SK-N-DZ (cell line): ENCODE measurements at regions not wholly inside any gene's neighbourhood (a gene's known extent, or its start where the extent isn't known, plus 50 kb on each side); places are given as distances from the start of the nearest gene placed in this dataset.
A peak's percentile ranks its signal among the peaks of the same experiment; 100 is the strongest.

Experiments used
- DNase-seq: peaks from one replicate; pipeline ENCODE4 v3.0.0-alpha.2; 2015; ENCODE audit warnings: low spot score

DNA sequence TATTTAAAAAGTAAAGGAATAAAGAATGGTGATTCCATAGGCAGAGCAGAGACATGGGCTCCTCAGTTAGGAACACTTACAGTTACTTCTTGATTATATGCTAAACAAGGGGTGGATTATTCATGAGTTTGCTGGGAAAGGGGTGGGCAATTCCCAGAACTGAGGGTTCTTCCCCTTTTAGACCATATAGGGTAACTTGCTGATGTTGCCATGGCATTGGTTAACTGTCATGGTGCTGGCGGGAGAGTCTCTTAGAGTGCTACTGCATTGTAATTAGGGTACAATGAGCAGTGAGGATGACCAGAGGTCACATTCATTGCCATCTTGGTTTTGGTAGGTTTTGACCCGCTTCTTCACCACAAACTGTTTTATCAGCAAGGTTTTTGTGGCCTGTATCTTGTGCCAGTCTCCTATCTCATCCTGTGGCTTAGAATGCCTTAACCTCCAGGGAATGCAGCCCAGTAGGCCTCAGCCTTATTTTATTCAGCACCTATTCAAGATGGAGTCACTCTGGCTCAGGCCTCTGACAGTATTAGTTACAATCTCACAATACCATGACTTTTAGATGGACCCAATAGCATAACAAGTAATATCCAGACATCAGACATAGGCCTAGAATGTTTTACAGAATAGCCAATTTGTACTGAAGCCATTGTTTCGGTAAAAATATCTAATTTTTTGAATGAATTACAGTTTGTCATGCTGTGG lies 106.8 kb downstream of the ZBTB18 start:
- DNase-seq, result no peak

DNA sequence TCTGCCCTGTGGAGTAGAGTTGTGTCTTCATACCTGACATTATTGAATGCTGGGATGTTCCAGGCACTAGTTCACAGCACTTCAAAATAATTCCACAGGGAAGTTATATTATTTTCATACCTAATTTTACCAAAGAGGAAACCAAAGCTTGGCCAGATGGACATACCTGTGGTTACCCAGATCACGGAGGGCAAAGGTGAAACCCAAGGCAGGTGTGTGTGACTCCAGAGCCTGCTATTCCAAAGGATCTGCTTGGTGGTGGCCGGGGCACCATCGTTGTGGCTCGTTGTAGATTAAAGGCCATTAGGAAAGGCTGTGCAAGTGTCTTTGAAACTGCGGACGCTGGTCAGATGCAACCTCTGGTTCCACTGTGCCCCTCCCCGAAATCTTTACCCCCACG lies 108.6 kb downstream of the ZBTB18 start:
- no peak for DNase-seq

DNA sequence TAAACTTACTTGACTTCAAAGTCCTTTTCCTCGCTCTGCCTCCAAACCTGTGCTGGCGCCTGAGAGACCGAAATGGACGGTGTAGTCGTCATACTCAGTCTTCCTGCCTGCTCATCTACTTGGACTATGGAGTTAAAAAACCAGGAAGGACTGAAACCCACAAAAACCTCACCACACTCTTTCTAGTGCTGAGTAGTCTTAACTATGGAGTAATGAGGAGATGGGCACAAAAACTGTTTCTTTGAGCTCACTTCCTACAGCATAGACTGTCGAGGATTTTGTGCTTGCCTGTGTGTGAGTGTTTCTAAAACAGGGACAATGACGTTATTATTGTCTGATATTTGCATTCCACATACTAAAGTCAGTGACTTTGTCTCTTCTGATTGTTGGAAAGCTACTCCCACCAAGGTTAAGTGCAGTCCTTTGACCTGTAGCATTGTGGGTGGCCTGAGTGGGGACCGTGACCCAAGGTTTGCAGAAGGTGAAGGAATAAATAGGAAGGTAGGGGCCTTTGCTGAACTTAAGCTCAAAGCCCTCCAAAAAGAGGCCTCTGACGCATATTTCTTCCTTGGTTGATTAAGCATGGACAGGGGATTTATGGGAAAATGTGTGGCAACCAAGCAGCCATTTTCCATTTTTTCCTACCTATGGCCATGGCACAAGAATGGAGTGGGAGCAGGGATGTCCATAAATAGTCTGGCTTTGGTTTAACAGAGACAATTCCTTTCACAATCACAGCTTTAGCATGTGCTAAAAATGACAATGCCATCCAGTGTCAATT lies 109.6 kb downstream of the ZBTB18 start:
- DNase-seq, result no peak

DNA sequence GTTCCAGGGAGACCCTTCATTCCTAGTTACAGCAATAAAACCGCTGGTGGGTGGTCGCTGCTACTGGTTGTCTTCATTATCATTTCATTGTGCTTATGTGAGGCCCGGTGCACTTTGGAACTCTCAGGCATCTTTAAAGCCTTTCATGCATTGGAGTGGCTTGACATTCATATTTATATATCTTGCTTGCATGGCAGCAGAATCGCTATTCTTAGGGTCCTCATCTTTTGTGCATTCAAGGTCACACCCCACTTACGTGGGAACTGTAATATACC lies 110.1 kb downstream of the ZBTB18 start:
- no peak for DNase-seq

DNA sequence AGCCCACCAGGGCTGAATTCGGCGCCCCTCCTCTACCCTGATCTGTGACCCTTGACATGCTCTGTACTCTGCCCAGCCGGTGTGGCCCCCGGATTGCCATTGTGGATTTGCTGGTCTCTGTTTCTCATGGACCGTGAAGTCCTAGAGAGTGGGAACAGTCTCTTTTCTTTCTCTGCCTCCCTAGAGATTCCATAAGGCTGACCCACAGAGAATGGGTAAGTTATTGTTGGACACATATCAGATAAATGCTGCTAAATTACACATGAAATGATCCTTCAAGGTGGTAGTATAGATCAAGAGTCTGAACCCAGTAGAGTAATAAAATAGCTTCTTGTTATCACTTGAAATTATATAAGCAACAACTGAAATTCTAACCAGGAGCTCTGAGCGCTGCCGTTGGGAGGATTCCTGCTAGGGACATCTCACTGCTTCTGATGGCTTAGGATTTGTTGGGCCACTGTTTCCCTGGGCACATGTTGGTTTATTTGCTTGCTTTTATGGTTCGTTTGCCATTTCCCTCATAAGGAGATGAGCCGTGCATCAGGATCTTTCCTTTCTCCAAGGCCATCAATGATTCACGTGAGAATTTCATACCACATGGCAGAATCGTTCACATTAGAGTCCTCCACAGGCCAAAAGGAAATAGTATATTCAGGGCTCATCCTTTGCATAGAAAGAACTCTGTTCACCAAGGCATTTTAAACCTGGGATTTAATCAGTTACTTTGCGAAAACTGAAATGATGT lies 111.9 kb downstream of the ZBTB18 start:
- no peak for DNase-seq

DNA sequence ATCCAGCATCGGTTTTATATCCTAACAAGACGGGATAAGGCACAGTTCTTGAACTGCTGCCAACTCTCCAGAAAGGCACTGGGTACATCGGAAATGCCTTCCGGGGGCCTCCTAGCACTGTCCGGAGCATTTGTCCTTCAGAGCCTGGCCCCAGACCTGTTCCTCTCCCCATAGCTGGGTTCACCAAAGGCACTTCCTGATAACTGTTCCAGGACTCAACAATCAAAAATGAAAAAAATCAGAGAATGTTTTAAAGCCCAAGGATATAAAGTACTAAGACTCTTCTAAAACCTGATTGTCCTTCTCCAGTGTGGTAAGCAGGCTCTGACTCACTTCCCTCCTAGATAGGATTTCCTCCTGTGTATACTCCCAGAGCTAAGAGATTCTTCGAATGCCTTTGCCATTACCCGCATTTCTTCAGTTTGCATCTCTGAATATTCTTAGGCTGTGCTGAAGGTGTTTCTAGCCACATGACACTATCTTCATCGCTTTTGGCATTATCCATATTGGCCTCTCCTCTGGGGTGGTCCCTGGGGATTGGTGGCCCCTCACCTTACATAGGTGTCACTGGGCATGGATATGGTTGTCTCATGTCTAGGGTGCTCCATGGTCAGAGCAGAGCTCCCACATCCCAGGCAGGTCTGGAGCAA lies 112.9 kb downstream of the ZBTB18 start:
- DNase-seq, result no peak

DNA sequence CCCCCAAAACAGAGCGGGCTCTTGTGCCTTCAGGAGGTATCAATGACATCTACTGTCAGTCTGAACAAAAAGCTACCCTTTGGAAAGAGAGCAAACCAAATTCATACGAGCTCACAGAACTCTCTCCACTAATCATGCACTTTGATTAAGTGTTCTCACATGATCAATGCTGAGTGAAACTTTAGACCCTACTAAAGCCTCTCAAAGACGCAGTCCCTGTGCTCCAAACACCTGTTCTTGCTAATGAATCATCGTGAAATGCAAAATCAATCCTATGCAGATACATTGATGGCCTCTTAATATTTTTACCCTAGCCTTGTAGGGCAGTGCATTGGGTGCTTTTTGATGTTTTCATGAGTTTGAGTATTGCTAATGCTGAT lies 113.4 kb downstream of the ZBTB18 start:
- no peak for DNase-seq

DNA sequence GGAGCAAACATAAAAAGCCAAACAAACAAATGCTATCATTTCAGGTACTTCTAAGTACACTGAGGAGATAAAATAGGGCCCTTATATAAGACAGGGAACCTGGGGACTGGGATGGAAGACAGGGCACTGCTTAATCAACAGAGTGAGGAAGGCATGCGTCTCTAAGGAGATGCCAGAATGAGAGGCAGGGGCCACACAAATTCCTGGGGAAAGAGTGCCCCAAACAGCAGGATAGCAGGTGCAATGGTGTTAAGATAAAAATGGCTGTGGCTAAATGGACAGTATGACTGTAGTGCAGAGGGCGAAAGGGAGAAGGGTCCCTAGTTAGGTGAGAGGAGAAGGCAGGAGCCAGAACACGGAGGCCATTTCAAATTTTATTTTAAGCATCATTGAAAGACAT lies 113.9 kb downstream of the ZBTB18 start:
- no peak for DNase-seq

DNA sequence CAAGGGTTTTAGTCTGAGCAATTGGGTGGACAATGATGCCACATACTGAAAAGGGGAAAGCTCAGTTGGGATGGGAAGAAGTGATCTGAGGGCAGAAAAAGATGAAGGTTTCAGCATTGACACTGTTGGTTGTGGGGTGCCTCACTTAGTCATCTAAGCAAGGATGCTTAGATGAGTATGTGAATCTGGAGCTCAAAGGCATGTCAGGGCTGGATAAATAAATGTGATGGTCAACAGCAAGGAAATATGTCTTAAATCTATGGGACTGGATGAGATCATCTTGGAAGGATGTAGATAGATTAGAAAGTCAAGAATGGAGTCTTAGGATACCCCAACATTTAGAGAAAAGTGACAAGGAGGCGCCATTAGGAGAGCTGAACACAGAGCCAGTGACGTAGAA lies 114.6 kb downstream of the ZBTB18 start:
- no peak for DNase-seq

DNA sequence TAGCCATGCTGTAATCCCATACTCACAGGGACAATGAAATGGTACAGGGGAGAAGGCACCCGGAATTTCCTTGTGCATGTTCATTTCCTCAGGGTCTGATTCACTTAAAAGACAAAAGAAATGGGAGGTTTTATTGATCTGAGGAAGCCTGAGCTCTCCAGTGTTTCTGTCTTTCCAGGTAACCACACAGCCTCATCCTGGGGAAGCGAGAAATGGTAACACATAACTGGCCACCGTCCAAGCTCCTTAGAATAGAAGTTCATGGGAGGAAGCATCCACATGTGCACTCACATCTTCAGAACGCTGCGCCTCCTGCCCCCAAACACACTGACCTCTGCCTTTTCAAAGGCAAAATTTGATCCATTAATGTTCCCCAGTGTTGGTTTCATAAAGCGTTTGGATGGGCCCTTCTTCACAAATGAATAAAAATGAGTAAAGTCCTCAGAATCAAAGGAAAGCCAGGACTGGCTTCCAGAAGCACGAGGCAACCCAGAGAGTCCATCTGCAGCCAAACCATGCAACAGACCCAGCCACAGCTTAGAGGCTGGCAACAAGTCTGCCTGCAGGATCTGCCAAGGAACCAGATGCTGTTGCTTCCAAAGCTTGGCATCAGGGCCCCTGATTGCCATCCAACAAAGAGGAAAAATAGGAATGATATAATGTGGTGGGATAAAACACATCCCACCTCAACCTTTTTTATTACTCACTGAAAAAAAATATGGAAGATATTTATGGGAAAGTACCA lies 120.3 kb downstream of the ZBTB18 start:
- DNase-seq, result no peak

DNA sequence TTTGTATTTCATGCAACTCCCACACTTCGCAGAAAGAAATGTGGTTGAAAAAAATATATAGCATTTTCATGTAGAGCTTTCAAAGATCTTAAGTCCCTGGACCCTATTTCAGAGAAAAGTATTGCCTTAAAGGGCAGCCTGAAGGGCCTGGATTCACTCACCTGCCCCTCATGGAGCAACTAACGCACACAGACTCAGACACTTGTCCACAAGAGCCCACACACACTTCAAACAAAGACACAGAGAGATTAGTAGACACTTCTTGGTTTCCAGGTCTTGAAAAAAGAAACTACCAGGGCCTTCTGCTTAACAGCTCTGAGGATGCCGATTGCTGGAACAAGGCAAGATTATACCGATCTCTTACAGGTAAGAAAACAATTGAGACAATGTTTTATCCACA lies 122.2 kb downstream of the ZBTB18 start:
- no peak for DNase-seq

DNA sequence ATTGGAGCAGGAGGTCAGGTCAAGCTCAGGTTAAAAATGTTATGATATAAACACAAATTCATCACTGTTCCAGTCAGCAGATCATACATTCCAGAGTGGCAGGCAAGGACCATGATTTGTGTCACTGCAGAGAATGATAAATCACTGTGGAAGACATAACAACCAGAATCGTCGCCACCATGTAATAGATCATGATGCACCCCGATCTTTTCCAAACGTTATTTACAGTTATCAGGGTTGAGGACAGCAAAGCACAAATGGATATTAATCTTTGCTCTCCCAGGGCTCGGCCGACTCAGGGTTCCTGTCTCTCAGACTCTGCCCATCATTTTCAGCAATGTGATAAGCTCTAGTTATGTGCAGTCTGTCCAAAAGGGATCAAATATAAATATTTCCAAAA lies 122.7 kb downstream of the ZBTB18 start:
- no peak for DNase-seq

DNA sequence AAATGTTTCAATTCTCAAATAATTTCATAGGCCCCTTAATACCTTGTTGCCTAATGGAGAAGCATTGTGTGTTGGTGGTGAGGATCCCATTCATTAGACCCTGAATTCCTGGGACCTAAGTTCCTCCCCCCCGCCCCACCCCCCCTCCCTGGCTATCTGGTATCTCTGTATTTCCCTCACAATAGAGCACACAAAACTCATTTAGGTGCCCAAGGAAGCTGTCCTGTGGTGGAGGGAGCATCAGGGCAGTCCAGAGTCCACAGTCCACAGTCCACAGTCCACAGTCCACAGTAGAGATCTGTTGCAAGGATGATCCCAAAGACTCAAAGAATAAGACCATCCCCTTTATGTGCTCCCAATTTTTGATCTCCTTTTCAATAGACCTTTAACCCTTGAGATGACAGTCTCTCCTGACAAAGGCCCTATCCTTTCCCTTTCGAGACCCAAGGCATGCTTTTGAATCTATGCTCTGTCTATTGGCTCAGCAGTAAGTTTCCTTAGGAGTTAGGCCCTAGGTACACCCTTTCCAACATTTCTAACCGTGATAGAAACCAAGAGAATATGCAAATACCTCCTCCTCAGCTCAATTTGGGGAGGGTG lies 123.9 kb downstream of the ZBTB18 start:
- DNase-seq, result no peak

DNA sequence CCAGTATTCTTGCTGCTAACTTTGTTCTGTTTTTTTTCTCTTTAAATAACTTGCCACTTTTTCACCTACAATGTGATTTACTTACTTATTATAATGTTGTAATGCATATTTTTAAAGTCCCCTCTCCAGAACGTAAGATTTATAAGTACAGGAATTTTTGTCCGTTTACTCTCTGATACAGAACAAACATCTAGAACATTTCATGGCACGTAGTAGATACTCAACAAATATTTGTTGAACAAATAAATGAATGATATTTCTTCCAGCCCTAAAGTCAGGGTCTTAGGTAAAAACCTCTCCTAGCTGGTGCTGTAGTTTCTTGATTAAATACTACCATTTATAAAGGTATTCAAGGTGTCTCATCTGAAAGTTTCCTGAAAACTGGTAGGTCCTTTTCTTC lies 125.1 kb downstream of the ZBTB18 start:
- DNase-seq, result no peak

DNA sequence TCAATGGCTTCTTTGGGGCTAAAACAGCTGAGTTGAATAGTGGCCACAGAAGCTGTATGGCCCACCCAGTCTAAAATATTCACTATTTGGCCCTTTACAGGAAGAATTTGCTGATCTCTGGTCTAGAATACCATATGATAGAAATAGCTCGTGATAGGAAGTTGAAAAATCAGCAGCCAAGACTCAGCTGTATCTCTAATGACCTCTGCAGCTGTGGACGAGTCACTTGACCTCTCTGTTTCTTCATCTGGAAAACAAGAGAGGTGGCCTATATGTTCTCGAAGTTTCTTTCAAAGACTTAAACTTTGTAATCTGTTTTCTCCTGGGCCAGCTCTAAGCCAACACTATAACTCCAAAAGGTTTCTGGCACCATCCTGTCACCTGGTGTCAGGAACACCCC lies 129.2 kb downstream of the ZBTB18 start:
- no peak for DNase-seq

DNA sequence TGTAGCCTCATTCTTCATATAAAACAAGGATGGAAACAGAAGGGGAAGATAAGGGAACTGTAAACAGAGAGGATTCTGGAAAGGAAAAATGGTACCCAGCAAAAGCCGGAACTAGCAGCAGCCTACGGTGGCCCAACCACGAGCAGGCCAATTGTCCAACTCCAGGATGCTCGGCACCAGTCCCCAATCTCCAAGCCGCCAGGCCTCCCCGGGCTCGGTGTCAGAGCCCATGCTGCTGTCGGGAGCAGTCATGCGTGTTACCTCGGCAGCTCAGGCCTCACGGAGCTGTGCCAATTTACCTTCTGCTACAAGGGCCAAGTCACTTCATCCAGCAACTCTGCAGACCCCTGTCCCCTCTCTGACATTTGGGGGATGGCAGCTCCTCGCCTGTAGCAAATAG lies 130.8 kb downstream of the ZBTB18 start:
- peak; percentile 23 for DNase-seq

DNA sequence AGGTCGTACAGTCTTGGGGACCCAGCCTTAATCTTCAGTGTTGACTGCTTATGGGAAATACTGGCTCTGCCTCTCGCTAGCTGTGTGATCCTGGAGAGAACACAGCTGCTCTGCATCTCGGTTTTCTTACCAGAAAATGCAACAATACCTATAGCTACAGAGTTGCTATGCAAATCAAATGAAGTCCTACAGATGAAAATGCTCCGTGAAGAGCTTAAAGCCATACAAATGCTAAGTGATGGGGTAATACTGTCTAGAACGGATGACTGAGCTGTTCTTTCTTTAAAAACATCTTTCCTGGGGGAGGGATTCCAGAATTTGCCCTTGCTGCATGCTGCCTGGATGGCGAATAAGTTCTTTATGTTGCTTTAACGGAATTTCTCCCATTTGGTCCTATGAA lies 132.0 kb downstream of the ZBTB18 start:
- DNase-seq, result no peak

DNA sequence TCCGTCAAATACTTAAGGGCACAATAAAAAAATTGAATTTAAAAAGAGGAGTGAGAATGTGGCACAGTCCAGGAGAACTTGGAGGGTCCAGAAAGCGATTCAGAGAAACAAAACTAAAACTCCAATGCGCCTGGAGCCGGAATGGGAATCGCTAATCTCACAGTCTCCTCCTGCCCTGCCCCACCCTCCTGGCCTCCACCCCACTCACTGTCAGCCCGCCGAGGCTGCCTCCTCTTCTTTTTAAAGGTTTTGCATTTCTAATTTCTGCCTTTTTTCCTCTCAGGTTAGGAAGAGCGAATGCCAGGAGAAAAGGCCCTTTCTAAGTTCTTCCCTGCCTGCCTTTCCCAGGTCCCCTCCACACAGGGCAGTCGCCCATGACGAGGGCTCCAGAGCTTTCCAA lies 135.3 kb downstream of the ZBTB18 start:
- DNase-seq, result no peak

DNA sequence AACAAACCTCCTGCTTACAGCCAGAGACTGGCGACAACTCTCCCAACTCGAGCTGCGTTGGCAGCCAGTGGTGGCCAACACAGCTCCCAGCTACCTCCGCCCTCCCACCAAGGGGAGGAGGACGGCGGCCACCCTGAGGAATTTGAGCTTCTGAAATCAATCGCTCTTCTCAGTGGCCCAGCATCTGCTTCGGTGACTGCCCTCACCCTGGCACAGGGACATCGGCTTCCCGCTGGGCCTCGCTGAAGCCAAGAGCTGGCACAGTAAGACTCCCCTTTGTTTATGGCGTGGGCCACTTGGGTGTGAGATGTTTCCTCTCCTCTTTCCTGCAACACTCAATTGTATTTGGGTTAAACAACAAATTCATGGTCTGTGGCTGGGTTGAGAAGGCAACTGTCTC lies 136.2 kb downstream of the ZBTB18 start:
- DNase-seq, result no peak

DNA sequence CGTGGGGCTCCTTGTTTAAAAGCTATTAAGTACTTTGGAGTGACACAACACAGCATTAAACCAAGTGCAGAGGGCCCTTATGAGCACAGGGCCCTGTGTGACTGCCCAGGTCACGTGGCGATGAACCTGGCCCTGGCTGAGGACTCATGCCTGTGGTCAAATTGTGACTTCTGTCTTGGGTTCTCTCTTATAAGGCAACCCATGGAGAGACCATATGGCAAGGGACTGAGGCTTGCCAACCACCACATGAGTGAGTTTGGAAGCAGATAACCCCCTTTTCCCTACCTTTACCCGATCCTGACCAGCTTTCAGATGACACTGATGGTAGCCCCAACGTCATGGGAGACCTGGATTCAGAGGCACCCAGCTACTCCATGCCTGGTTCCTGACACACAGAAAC lies 140.5 kb downstream of the ZBTB18 start:
- DNase-seq, result no peak

DNA sequence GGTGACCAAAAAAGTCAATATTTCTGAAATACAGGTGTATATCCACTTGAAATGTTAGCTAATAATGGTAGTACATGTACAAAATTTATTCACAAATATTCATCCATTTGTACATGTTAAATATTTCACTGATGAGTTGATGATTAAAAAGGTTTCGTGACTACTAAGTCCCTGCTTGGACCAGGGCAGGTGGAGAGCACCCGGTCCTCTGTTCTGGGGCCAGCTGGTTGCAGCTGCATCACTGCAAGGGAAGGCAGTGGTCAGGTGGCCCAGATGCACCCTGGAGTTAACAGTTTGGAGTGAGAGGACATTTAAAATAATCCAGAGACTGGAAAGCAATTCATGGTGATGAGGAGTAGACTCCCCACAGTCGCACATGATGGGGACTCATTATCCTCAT lies 141.2 kb downstream of the ZBTB18 start:
- DNase-seq, result no peak
